H1 (cell line): ENCODE measurements at regions not wholly inside any gene's neighbourhood (a gene's known extent, or its start where the extent isn't known, plus 50 kb on each side); places are given as distances from the start of the nearest gene placed in this dataset.

ENCODE experiments used
- CTCF ChIA-PET: fragments of 300-600 bp; sonication (Branson Sonifier 250); formaldehyde crosslinking; loops from one replicate; lab custom pipeline; 2021; ENCODE audit not compliant: partially characterized antibody; lab: Charles Lee
- POLR2A ChIA-PET: fragments of 300-600 bp; sonication (Branson Sonifier 250); formaldehyde crosslinking; loops from one replicate; lab custom pipeline; 2021; ENCODE audit warnings: inconsistent platforms; ENCODE audit not compliant: partially characterized antibody; lab: Charles Lee
- DNase-seq, 2 experiments: peaks; one replicate each; pipeline versions ENCODE4 v3.0.0 to v3.0.0-alpha.2; 2010 to 2022; ENCODE audit warnings: low spot score in 2 of 2, low read depth in 1 of 2, mixed read lengths in 1 of 2
- FAIRE-seq: peaks from 2 replicates; lab custom pipeline; 2011; peaks lifted over from hg19 to GRCh38; lab: Jason Lieb, UNC
- H2AFZ ChIP-seq: 2 replicates; pipeline ENCODE4 v1.8.1; 2012; ENCODE audit warnings: low read length, inconsistent platforms
- H2AK5ac ChIP-seq: 2 replicates; pipeline ENCODE4 v1.6.1; 2013; ENCODE audit warnings: low read depth, low read length
- H2BK120ac ChIP-seq: replicated peaks from 2 replicates; pipeline ENCODE3; 2013; ENCODE audit warnings: low read depth, low read length, inconsistent platforms
- H2BK12ac ChIP-seq: 2 replicates; pipeline ENCODE4 v1.6.1; 2013; ENCODE audit warnings: low read depth, low read length
- H2BK15ac ChIP-seq: 2 replicates; pipeline ENCODE4 v1.6.1; 2013; ENCODE audit warnings: low read length
- H2BK20ac ChIP-seq: 2 replicates; pipeline ENCODE4 v1.6.1; 2013; ENCODE audit warnings: low read length
- H2BK5ac ChIP-seq: 2 replicates; pipeline ENCODE4 v1.6.1; 2013; ENCODE audit warnings: low read depth, low read length
- H3K14ac ChIP-seq: 2 replicates; pipeline ENCODE4 v1.6.1; 2013; ENCODE audit warnings: inconsistent platforms; ENCODE audit not compliant: insufficient read length
- H3K18ac ChIP-seq: 2 replicates; pipeline ENCODE4 v1.6.1; 2013; ENCODE audit warnings: low read length; ENCODE audit errors: extremely low read depth
- H3K23ac ChIP-seq: 2 replicates; pipeline ENCODE4 v1.6.1; 2013; ENCODE audit warnings: inconsistent platforms; ENCODE audit not compliant: insufficient read length
- H3K23me2 ChIP-seq: 2 replicates; pipeline ENCODE4 v1.6.1; 2013; ENCODE audit warnings: low read depth, low read length
- H3K27ac ChIP-seq: 2 replicates; pipeline ENCODE4 v1.6.1; 2011; ENCODE audit warnings: low read depth, low read length, inconsistent platforms
- H3K27me3 ChIP-seq, 4 experiments: replicated peaks in 1 of 4; 1 replicate in 1 of 4; 2 replicates in 3 of 4; pipeline versions ENCODE4 v1.6.1 to v1.8.1; 2011 to 2013; ENCODE audit warnings: low read length in 3 of 4, mild to moderate bottlenecking in 3 of 4, inconsistent platforms in 2 of 4, mixed read lengths in 2 of 4, moderate library complexity in 1 of 4; ENCODE audit not compliant: control insufficient read depth in 3 of 4, insufficient read depth in 3 of 4; ENCODE audit errors: extremely low read depth in 1 of 4
- H3K36me3 ChIP-seq, 4 experiments: 2 replicates each; pipeline versions ENCODE4 v1.6.1 to v1.8.1; 2011 to 2013; ENCODE audit warnings: mild to moderate bottlenecking in 4 of 4, low read length in 3 of 4, moderate library complexity in 2 of 4, control low read depth in 1 of 4, inconsistent platforms in 1 of 4; ENCODE audit not compliant: insufficient read depth in 4 of 4, control insufficient read depth in 2 of 4
- H3K4ac ChIP-seq: replicated peaks from 2 replicates; pipeline ENCODE3; 2013; ENCODE audit warnings: low read length, low read depth, mixed read lengths, inconsistent platforms; ENCODE audit not compliant: insufficient read length
- H3K4me1 ChIP-seq, 4 experiments: replicated peaks in 1 of 4; 1 replicate in 1 of 4; 2 replicates in 3 of 4; pipeline versions ENCODE4 v1.6.1 to v1.8.1; 2011 to 2013; ENCODE audit warnings: low read length in 3 of 4, inconsistent platforms in 2 of 4, mixed read lengths in 1 of 4; ENCODE audit not compliant: insufficient read depth in 4 of 4, control insufficient read depth in 3 of 4
- H3K4me2 ChIP-seq, 2 experiments: 2 replicates each; pipeline versions ENCODE4 v1.6.1 to v1.8.1; 2011 to 2013; ENCODE audit warnings: low read depth in 2 of 2, low read length in 2 of 2, control low read depth in 1 of 2, inconsistent platforms in 1 of 2, mild to moderate bottlenecking in 1 of 2; ENCODE audit not compliant: insufficient read depth in 1 of 2
- H3K4me3 ChIP-seq, 4 experiments: fragments of 200-600, 300-600 bp in 1 of 4; sonication (generic), shearing (Covaris generic), sonication (Bioruptor Twin) in 1 of 4; 2 replicates each; pipeline versions ENCODE4 v1.5.1 to v1.8.1; 2011 to 2016; ENCODE audit warnings: low read length in 4 of 4, low read depth in 3 of 4, control low read depth in 2 of 4, inconsistent platforms in 2 of 4, mild to moderate bottlenecking in 2 of 4, mixed read lengths in 1 of 4, moderate library complexity in 1 of 4; ENCODE audit not compliant: insufficient read depth in 2 of 4; ENCODE audit errors: extremely low read depth in 1 of 4
- H3K56ac ChIP-seq: replicated peaks from 2 replicates; pipeline ENCODE3; 2013; ENCODE audit warnings: low read depth, mild to moderate bottlenecking, mixed read lengths, low read length, inconsistent platforms; ENCODE audit not compliant: insufficient read length
- H3K79me1 ChIP-seq: 2 replicates; pipeline ENCODE4 v1.6.1; 2013; ENCODE audit warnings: low read depth, low read length, control low read depth
- H3K79me2 ChIP-seq, 2 experiments: 2 replicates each; pipeline versions ENCODE4 v1.6.1 to v1.8.1; 2012 to 2013; ENCODE audit warnings: low read length in 2 of 2, mild to moderate bottlenecking in 2 of 2, inconsistent platforms in 1 of 2; ENCODE audit not compliant: insufficient read depth in 2 of 2, control insufficient read depth in 1 of 2
- H3K9ac ChIP-seq, 4 experiments: replicated peaks in 1 of 4; 1 replicate in 1 of 4; 2 replicates in 3 of 4; pipeline versions ENCODE4 v1.6.1 to v1.8.1; 2011 to 2013; ENCODE audit warnings: low read depth in 3 of 4, low read length in 3 of 4, control low read depth in 2 of 4, mild to moderate bottlenecking in 2 of 4, moderate library complexity in 2 of 4, inconsistent platforms in 1 of 4; ENCODE audit errors: extremely low read depth in 1 of 4
- H3K9me3 ChIP-seq, 2 experiments: 2 replicates each; pipeline versions ENCODE4 v1.6.1 to v1.8.1; 2012 to 2013; ENCODE audit warnings: mild to moderate bottlenecking in 2 of 2, moderate library complexity in 2 of 2, control low read depth in 1 of 2, inconsistent platforms in 1 of 2, low read depth in 1 of 2, low read length in 1 of 2, mixed read lengths in 1 of 2; ENCODE audit not compliant: insufficient read depth in 2 of 2
- H4K20me1 ChIP-seq, 2 experiments: replicated peaks in 1 of 2; 2 replicates each; pipeline versions ENCODE3 to v1.8.1; 2011 to 2013; ENCODE audit warnings: inconsistent platforms in 2 of 2, low read length in 2 of 2, mild to moderate bottlenecking in 1 of 2; ENCODE audit not compliant: insufficient read depth in 2 of 2, control insufficient read depth in 1 of 2
- H4K5ac ChIP-seq: 2 replicates; pipeline ENCODE4 v1.6.1; 2013; ENCODE audit warnings: low read length, low read depth, mixed read lengths, inconsistent platforms; ENCODE audit not compliant: insufficient read length
- H4K8ac ChIP-seq: 2 replicates; pipeline ENCODE4 v1.8.0; 2013; ENCODE audit warnings: mild to moderate bottlenecking, moderate library complexity, low read length, inconsistent platforms; ENCODE audit not compliant: insufficient read depth; ENCODE audit errors: extremely low read depth
- H4K91ac ChIP-seq: replicated peaks from 2 replicates; pipeline ENCODE3; 2013; ENCODE audit warnings: low read length, mixed read lengths, inconsistent platforms; ENCODE audit not compliant: insufficient read length
- BCL11A ChIP-seq, 2 experiments: IDR thresholded peaks; one replicate each; pipeline ENCODE4 v1.6.1; 2011; ENCODE audit warnings: low read depth in 2 of 2, low read length in 2 of 2, mild to moderate bottlenecking in 2 of 2
- CEBPB ChIP-seq: IDR thresholded peaks from 2 replicates; pipeline ENCODE4 v1.6.1; 2012; ENCODE audit warnings: low read depth, low read length
- EP300 ChIP-seq, 2 experiments: IDR thresholded peaks; 1 replicate in 1 of 2; 2 replicates in 1 of 2; pipeline ENCODE4 v1.6.1; 2011 to 2012; ENCODE audit warnings: low read depth in 2 of 2, low read length in 2 of 2, mild to moderate bottlenecking in 2 of 2, borderline replicate concordance in 1 of 2, inconsistent platforms in 1 of 2, moderate library complexity in 1 of 2
- EZH2 ChIP-seq: fragments of 200-600 bp; sonication (generic); IDR thresholded peaks from 2 replicates; pipeline ENCODE4 v1.7.1; 2012; ENCODE audit warnings: low read depth, mild to moderate bottlenecking, moderate library complexity, low read length, inconsistent platforms; ENCODE audit not compliant: severe bottlenecking
- GTF2F1 ChIP-seq: IDR thresholded peaks from 2 replicates; pipeline ENCODE4 v1.6.1; 2012; ENCODE audit warnings: low read depth, low read length, improper control_type of control experiment, borderline replicate concordance
- JUND ChIP-seq: IDR thresholded peaks from 2 replicates; pipeline ENCODE4 v1.6.1; 2011; ENCODE audit warnings: mild to moderate bottlenecking, improper control_type of control experiment, low read length
- SAP30 ChIP-seq: fragments of 300-600 bp; sonication (generic); IDR thresholded peaks from 2 replicates; pipeline ENCODE4 v1.7.1; 2012; ENCODE audit warnings: low read length, moderate library complexity, mild to moderate bottlenecking, inconsistent platforms; ENCODE audit not compliant: insufficient read depth, insufficient replicate concordance
- SIN3A ChIP-seq, 2 experiments: IDR thresholded peaks in 1 of 2; conservative IDR thresholded peaks in 1 of 2; 2 replicates each; pipeline ENCODE4 v1.6.1; 2011 to 2012; ENCODE audit warnings: low read length in 2 of 2, improper control_type of control experiment in 1 of 2, low read depth in 1 of 2, mild to moderate bottlenecking in 1 of 2
- SP1 ChIP-seq: IDR thresholded peaks from 2 replicates; pipeline ENCODE4 v1.6.1; 2011; ENCODE audit warnings: low read depth, low read length
- WGBS, 2 experiments: shearing (Covaris generic) in 1 of 2; methylation state at CpG; one replicate each; pipeline versions ENCODE4 v1.1.6 to v1.1.7; 2013 to 2015; ENCODE audit warnings: low lambda C conversion rate in 2 of 2, mixed read lengths in 2 of 2, inconsistent platforms in 1 of 2, low coverage in 1 of 2, missing lambda C conversion rate in 1 of 2; ENCODE audit not compliant: insufficient replicate concordance in 2 of 2, insufficient coverage in 1 of 2, insufficient read length in 1 of 2; ENCODE audit errors: extremely low coverage in 1 of 2, missing lambda C conversion rate in 1 of 2; 5-methylcytosine and 5-hydroxymethylcytosine counted together
- TF ChIP-seq, protein P1 (sequence below): IDR thresholded peaks from 2 replicates; pipeline ENCODE4 v1.6.1; 2012; ENCODE audit warnings: low read length, inconsistent platforms
- TF ChIP-seq, protein P2 (sequence below): IDR thresholded peaks from 2 replicates; pipeline ENCODE4 v1.6.1; 2012; ENCODE audit warnings: inconsistent platforms

DNA sequence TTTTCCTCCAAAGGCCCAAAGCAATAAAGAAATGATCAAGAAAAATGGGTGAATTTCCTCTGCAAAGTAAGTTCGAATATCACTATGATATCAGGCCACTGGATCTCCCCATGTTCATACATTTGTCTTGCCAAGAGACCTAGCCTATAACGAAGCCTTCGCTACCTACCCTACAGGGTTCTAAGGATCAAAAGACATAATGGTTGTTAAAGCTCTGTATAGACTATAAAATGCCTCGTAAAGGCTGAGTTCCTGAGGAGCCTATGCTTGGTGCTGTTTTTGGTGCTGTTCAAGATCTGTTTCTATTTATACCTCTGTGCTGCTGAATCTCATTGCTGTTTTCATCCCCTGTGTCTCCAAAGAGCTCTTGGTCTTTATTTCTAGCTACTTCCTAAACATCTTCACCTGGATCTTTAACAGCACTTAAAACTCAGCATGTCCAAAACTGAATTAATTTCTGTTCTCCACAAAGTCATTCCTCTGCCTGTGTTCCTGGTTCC, 254.4 kb upstream of the CHAC2 start:
- H3K79me2 ChIP-seq = no peaks in the 10 kb centered on the region
- H3K18ac ChIP-seq = no peak overlapping the region
- WGBS, 2 experiments = 89% methylated on average over 4 of the region's 4 CpGs; no CpG with 5 or more reads in 1 of the 2 experiments
- H3K27me3 ChIP-seq = no peaks in the 10 kb centered on the region
- H2AFZ ChIP-seq = no peak overlapping the region
- H3K79me1 ChIP-seq = no peaks in the 10 kb centered on the region
- no peak overlapping the region for H4K8ac ChIP-seq
- FAIRE-seq (no peak), DNase-seq (no peak)
- no peak overlapping the region for H3K23ac ChIP-seq
- H4K20me1 ChIP-seq = no peaks in the 10 kb centered on the region
- ChIA-PET CTCF (interaction anchor here (0.7 to 2.0 kb wide), 6 partner anchors 20 to 494 kb away, joined by 3 to 7 read pairs (median 4); no protein-coding TSS in a partner anchor), POLR2A (no interaction called here)
- H2BK5ac ChIP-seq = no peak overlapping the region
- no peak overlapping the region for H3K4me3 ChIP-seq
- H4K5ac ChIP-seq = no peak overlapping the region
- H3K4ac ChIP-seq = no peak overlapping the region
- H3K14ac ChIP-seq = no peak overlapping the region
- no peak overlapping the region for H3K9ac ChIP-seq
- no peak overlapping the region for H2AK5ac ChIP-seq
- H2BK12ac ChIP-seq = no peak overlapping the region
- H2BK120ac ChIP-seq = no peak overlapping the region
- no peak overlapping the region for H4K91ac ChIP-seq
- no peak overlapping the region for H2BK15ac ChIP-seq
- H3K4me2 ChIP-seq = no peak overlapping the region
- H3K9me3 ChIP-seq = peaks cover 0 to 4% of the 10 kb centered on the region in 2 experiments; a peak in 1 of 4 replicates
- no peak overlapping the region for H3K56ac ChIP-seq
- H3K4me1 ChIP-seq = peaks cover 0 to 4% (median 0%) of the 10 kb centered on the region in 4 experiments; a peak in 1 of 7 replicates
- H2BK20ac ChIP-seq = no peak overlapping the region
- H3K36me3 ChIP-seq = no peaks in the 10 kb centered on the region
- no peak overlapping the region for H3K27ac ChIP-seq
- H3K23me2 ChIP-seq = no peaks in the 10 kb centered on the region
- TF ChIP-seq, protein P1, sequence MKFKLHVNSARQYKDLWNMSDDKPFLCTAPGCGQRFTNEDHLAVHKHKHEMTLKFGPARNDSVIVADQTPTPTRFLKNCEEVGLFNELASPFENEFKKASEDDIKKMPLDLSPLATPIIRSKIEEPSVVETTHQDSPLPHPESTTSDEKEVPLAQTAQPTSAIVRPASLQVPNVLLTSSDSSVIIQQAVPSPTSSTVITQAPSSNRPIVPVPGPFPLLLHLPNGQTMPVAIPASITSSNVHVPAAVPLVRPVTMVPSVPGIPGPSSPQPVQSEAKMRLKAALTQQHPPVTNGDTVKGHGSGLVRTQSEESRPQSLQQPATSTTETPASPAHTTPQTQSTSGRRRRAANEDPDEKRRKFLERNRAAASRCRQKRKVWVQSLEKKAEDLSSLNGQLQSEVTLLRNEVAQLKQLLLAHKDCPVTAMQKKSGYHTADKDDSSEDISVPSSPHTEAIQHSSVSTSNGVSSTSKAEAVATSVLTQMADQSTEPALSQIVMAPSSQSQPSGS = no peak
- no peak for TF ChIP-seq JUND
- no peak for TF ChIP-seq CEBPB
- TF ChIP-seq SAP30 = no peak
- TF ChIP-seq, protein P2, sequence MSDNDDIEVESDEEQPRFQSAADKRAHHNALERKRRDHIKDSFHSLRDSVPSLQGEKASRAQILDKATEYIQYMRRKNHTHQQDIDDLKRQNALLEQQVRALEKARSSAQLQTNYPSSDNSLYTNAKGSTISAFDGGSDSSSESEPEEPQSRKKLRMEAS = no peak
- TF ChIP-seq SP1 = no peak
- TF ChIP-seq EP300 (IDR thresholded peaks at IDR 0.05; ENCODE audit: borderline replicate concordance in 1 of 2, low read depth in 2 of 2, low read length in 2 of 2) = no peak
- TF ChIP-seq EZH2 = no peak
- TF ChIP-seq GTF2F1 = no peak
- no peak for TF ChIP-seq SIN3A (conservative IDR thresholded peaks at IDR 0.05 in 1 of 2, IDR thresholded peaks at IDR 0.05 in 1 of 2; ENCODE audit: low read depth in 1 of 2, low read length in 2 of 2)
- no peak for TF ChIP-seq BCL11A (IDR thresholded peaks at IDR 0.05; ENCODE audit: low read depth in 2 of 2, low read length in 2 of 2)
